H1 (cell line): ENCODE measurements at regions not wholly inside any gene's neighbourhood (a gene's known extent, or its start where the extent isn't known, plus 50 kb on each side); places are given as distances from the start of the nearest gene placed in this dataset.
A peak's percentile ranks its signal among the peaks of the same experiment; 100 is the strongest.

Experiments
- CTCF ChIA-PET: fragments of 300-600 bp; sonication (Branson Sonifier 250); formaldehyde crosslinking; loops from one replicate; lab custom pipeline; 2021; ENCODE audit not compliant: partially characterized antibody; lab: Charles Lee
- POLR2A ChIA-PET: fragments of 300-600 bp; sonication (Branson Sonifier 250); formaldehyde crosslinking; loops from one replicate; lab custom pipeline; 2021; ENCODE audit warnings: inconsistent platforms; ENCODE audit not compliant: partially characterized antibody; lab: Charles Lee
- DNase-seq, 2 experiments: peaks; one replicate each; pipeline versions ENCODE4 v3.0.0 to v3.0.0-alpha.2; 2010 to 2022; ENCODE audit warnings: low spot score in 2 of 2, low read depth in 1 of 2, mixed read lengths in 1 of 2
- FAIRE-seq: peaks from 2 replicates; lab custom pipeline; 2011; peaks lifted over from hg19 to GRCh38; lab: Jason Lieb, UNC
- H2AFZ ChIP-seq: 2 replicates; pipeline ENCODE4 v1.8.1; 2012; ENCODE audit warnings: low read length, inconsistent platforms
- H2AK5ac ChIP-seq: 2 replicates; pipeline ENCODE4 v1.6.1; 2013; ENCODE audit warnings: low read depth, low read length
- H2BK120ac ChIP-seq: replicated peaks from 2 replicates; pipeline ENCODE3; 2013; ENCODE audit warnings: low read depth, low read length, inconsistent platforms
- H2BK12ac ChIP-seq: 2 replicates; pipeline ENCODE4 v1.6.1; 2013; ENCODE audit warnings: low read depth, low read length
- H2BK15ac ChIP-seq: 2 replicates; pipeline ENCODE4 v1.6.1; 2013; ENCODE audit warnings: low read length
- H2BK20ac ChIP-seq: 2 replicates; pipeline ENCODE4 v1.6.1; 2013; ENCODE audit warnings: low read length
- H2BK5ac ChIP-seq: 2 replicates; pipeline ENCODE4 v1.6.1; 2013; ENCODE audit warnings: low read depth, low read length
- H3K14ac ChIP-seq: 2 replicates; pipeline ENCODE4 v1.6.1; 2013; ENCODE audit warnings: inconsistent platforms; ENCODE audit not compliant: insufficient read length
- H3K18ac ChIP-seq: 2 replicates; pipeline ENCODE4 v1.6.1; 2013; ENCODE audit warnings: low read length; ENCODE audit errors: extremely low read depth
- H3K23ac ChIP-seq: 2 replicates; pipeline ENCODE4 v1.6.1; 2013; ENCODE audit warnings: inconsistent platforms; ENCODE audit not compliant: insufficient read length
- H3K23me2 ChIP-seq: 2 replicates; pipeline ENCODE4 v1.6.1; 2013; ENCODE audit warnings: low read depth, low read length
- H3K27ac ChIP-seq: 2 replicates; pipeline ENCODE4 v1.6.1; 2011; ENCODE audit warnings: low read depth, low read length, inconsistent platforms
- H3K27me3 ChIP-seq, 4 experiments: replicated peaks in 1 of 4; 1 replicate in 1 of 4; 2 replicates in 3 of 4; pipeline versions ENCODE4 v1.6.1 to v1.8.1; 2011 to 2013; ENCODE audit warnings: low read length in 3 of 4, mild to moderate bottlenecking in 3 of 4, inconsistent platforms in 2 of 4, mixed read lengths in 2 of 4, moderate library complexity in 1 of 4; ENCODE audit not compliant: control insufficient read depth in 3 of 4, insufficient read depth in 3 of 4; ENCODE audit errors: extremely low read depth in 1 of 4
- H3K36me3 ChIP-seq, 4 experiments: 2 replicates each; pipeline versions ENCODE4 v1.6.1 to v1.8.1; 2011 to 2013; ENCODE audit warnings: mild to moderate bottlenecking in 4 of 4, low read length in 3 of 4, moderate library complexity in 2 of 4, control low read depth in 1 of 4, inconsistent platforms in 1 of 4; ENCODE audit not compliant: insufficient read depth in 4 of 4, control insufficient read depth in 2 of 4
- H3K4ac ChIP-seq: replicated peaks from 2 replicates; pipeline ENCODE3; 2013; ENCODE audit warnings: low read length, low read depth, mixed read lengths, inconsistent platforms; ENCODE audit not compliant: insufficient read length
- H3K4me1 ChIP-seq, 4 experiments: replicated peaks in 1 of 4; 1 replicate in 1 of 4; 2 replicates in 3 of 4; pipeline versions ENCODE4 v1.6.1 to v1.8.1; 2011 to 2013; ENCODE audit warnings: low read length in 3 of 4, inconsistent platforms in 2 of 4, mixed read lengths in 1 of 4; ENCODE audit not compliant: insufficient read depth in 4 of 4, control insufficient read depth in 3 of 4
- H3K4me2 ChIP-seq, 2 experiments: 2 replicates each; pipeline versions ENCODE4 v1.6.1 to v1.8.1; 2011 to 2013; ENCODE audit warnings: low read depth in 2 of 2, low read length in 2 of 2, control low read depth in 1 of 2, inconsistent platforms in 1 of 2, mild to moderate bottlenecking in 1 of 2; ENCODE audit not compliant: insufficient read depth in 1 of 2
- H3K4me3 ChIP-seq, 4 experiments: fragments of 200-600, 300-600 bp in 1 of 4; sonication (generic), shearing (Covaris generic), sonication (Bioruptor Twin) in 1 of 4; 2 replicates each; pipeline versions ENCODE4 v1.5.1 to v1.8.1; 2011 to 2016; ENCODE audit warnings: low read length in 4 of 4, low read depth in 3 of 4, control low read depth in 2 of 4, inconsistent platforms in 2 of 4, mild to moderate bottlenecking in 2 of 4, mixed read lengths in 1 of 4, moderate library complexity in 1 of 4; ENCODE audit not compliant: insufficient read depth in 2 of 4; ENCODE audit errors: extremely low read depth in 1 of 4
- H3K56ac ChIP-seq: replicated peaks from 2 replicates; pipeline ENCODE3; 2013; ENCODE audit warnings: low read depth, mild to moderate bottlenecking, mixed read lengths, low read length, inconsistent platforms; ENCODE audit not compliant: insufficient read length
- H3K79me1 ChIP-seq: 2 replicates; pipeline ENCODE4 v1.6.1; 2013; ENCODE audit warnings: low read depth, low read length, control low read depth
- H3K79me2 ChIP-seq, 2 experiments: 2 replicates each; pipeline versions ENCODE4 v1.6.1 to v1.8.1; 2012 to 2013; ENCODE audit warnings: low read length in 2 of 2, mild to moderate bottlenecking in 2 of 2, inconsistent platforms in 1 of 2; ENCODE audit not compliant: insufficient read depth in 2 of 2, control insufficient read depth in 1 of 2
- H3K9ac ChIP-seq, 4 experiments: replicated peaks in 1 of 4; 1 replicate in 1 of 4; 2 replicates in 3 of 4; pipeline versions ENCODE4 v1.6.1 to v1.8.1; 2011 to 2013; ENCODE audit warnings: low read depth in 3 of 4, low read length in 3 of 4, control low read depth in 2 of 4, mild to moderate bottlenecking in 2 of 4, moderate library complexity in 2 of 4, inconsistent platforms in 1 of 4; ENCODE audit errors: extremely low read depth in 1 of 4
- H3K9me3 ChIP-seq, 2 experiments: 2 replicates each; pipeline versions ENCODE4 v1.6.1 to v1.8.1; 2012 to 2013; ENCODE audit warnings: mild to moderate bottlenecking in 2 of 2, moderate library complexity in 2 of 2, control low read depth in 1 of 2, inconsistent platforms in 1 of 2, low read depth in 1 of 2, low read length in 1 of 2, mixed read lengths in 1 of 2; ENCODE audit not compliant: insufficient read depth in 2 of 2
- H4K20me1 ChIP-seq, 2 experiments: replicated peaks in 1 of 2; 2 replicates each; pipeline versions ENCODE3 to v1.8.1; 2011 to 2013; ENCODE audit warnings: inconsistent platforms in 2 of 2, low read length in 2 of 2, mild to moderate bottlenecking in 1 of 2; ENCODE audit not compliant: insufficient read depth in 2 of 2, control insufficient read depth in 1 of 2
- H4K5ac ChIP-seq: 2 replicates; pipeline ENCODE4 v1.6.1; 2013; ENCODE audit warnings: low read length, low read depth, mixed read lengths, inconsistent platforms; ENCODE audit not compliant: insufficient read length
- H4K8ac ChIP-seq: 2 replicates; pipeline ENCODE4 v1.8.0; 2013; ENCODE audit warnings: mild to moderate bottlenecking, moderate library complexity, low read length, inconsistent platforms; ENCODE audit not compliant: insufficient read depth; ENCODE audit errors: extremely low read depth
- H4K91ac ChIP-seq: replicated peaks from 2 replicates; pipeline ENCODE3; 2013; ENCODE audit warnings: low read length, mixed read lengths, inconsistent platforms; ENCODE audit not compliant: insufficient read length
- EZH2 ChIP-seq: fragments of 200-600 bp; sonication (generic); IDR thresholded peaks from 2 replicates; pipeline ENCODE4 v1.7.1; 2012; ENCODE audit warnings: low read depth, mild to moderate bottlenecking, moderate library complexity, low read length, inconsistent platforms; ENCODE audit not compliant: severe bottlenecking
- WGBS, 2 experiments: shearing (Covaris generic) in 1 of 2; methylation state at CpG; one replicate each; pipeline versions ENCODE4 v1.1.6 to v1.1.7; 2013 to 2015; ENCODE audit warnings: low lambda C conversion rate in 2 of 2, mixed read lengths in 2 of 2, inconsistent platforms in 1 of 2, low coverage in 1 of 2, missing lambda C conversion rate in 1 of 2; ENCODE audit not compliant: insufficient replicate concordance in 2 of 2, insufficient coverage in 1 of 2, insufficient read length in 1 of 2; ENCODE audit errors: extremely low coverage in 1 of 2, missing lambda C conversion rate in 1 of 2; 5-methylcytosine and 5-hydroxymethylcytosine counted together

DNA sequence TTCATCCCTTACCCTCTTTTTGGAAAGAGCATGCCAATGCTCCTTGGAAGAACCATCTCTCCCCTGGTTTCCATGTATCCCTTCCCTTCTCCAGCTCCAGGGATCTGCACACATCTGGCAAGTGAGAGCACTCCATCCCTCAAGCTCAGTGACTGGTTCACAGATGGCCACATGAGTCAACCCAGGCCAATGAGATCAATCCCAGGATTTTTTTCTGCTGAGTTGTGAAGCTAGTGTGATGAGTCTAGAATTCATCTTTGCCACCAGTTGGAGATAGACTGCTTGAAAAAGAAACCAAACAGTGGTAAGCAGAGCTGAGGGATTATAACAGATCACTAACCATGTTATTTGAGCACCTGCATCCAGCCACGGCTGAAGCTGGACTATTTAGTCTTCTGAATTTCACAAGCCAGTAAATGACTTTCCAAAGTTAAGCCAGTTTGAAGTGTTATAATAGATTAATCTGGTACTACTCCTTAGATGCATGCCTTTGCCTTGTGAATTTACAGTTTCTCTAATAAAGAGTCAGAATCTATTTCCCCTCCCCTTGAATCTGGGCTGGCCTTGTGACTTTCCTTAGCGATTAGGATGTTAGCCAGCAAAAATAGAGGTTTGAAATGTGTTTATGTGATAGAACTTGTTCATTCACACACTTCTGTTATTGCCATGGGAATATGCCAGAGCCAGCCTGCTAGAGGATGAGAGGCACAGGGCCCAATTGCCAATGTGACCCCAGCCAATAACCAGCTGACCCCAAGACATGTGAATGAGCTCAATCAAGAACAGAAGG, 159.8 kb downstream of the WNT5A start:
- no peak overlapping the region for H4K5ac ChIP-seq
- no peak for DNase-seq
- no peak overlapping the region for H3K9ac ChIP-seq
- no peak overlapping the region for H3K4me2 ChIP-seq
- 97% methylated on average over 2 of the region's 2 CpGs; no CpG with 5 or more reads in 1 of the 2 experiments for WGBS, 2 experiments
- no peak overlapping the region for H2BK15ac ChIP-seq
- H3K18ac ChIP-seq = no peak overlapping the region
- H2BK12ac ChIP-seq = no peak overlapping the region
- H3K4ac ChIP-seq = no peak overlapping the region
- H3K9me3 ChIP-seq = no peaks in the 10 kb centered on the region
- H3K27ac ChIP-seq = no peak overlapping the region
- no peak overlapping the region for H4K8ac ChIP-seq
- H3K14ac ChIP-seq = no peak overlapping the region
- H2BK20ac ChIP-seq = no peak overlapping the region
- H2AFZ ChIP-seq = peak overlapping the region; percentile 39; the same call in 1 of the 2 replicates
- no peak for FAIRE-seq
- ChIA-PET POLR2A (no interaction called here), CTCF (interaction anchor here (0.6 to 1.3 kb wide), 4 partner anchors 8 to 715 kb away, joined by 3 to 5 read pairs (median 4); no protein-coding TSS in a partner anchor)
- no peak for TF ChIP-seq EZH2
- H3K27me3 ChIP-seq = peaks cover 0 to 1% (median 0%) of the 10 kb centered on the region in 4 experiments; a peak in 1 of 7 replicates
- H3K23me2 ChIP-seq = peaks cover 4% of the 10 kb centered on the region; the same call in 1 of the 2 replicates
- peaks cover 0 to 3% (median 0%) of the 10 kb centered on the region in 4 experiments; a peak in 1 of 7 replicates for H3K4me1 ChIP-seq
- H3K4me3 ChIP-seq = no peak overlapping the region
- H3K79me1 ChIP-seq = no peaks in the 10 kb centered on the region
- H4K20me1 ChIP-seq = no peaks in the 10 kb centered on the region
- no peak overlapping the region for H2AK5ac ChIP-seq
- H2BK5ac ChIP-seq = no peak overlapping the region
- no peak overlapping the region for H2BK120ac ChIP-seq
- no peak overlapping the region for H3K23ac ChIP-seq
- no peak overlapping the region for H3K56ac ChIP-seq
- no peak overlapping the region for H4K91ac ChIP-seq
- no peaks in the 10 kb centered on the region for H3K79me2 ChIP-seq
- H3K36me3 ChIP-seq = no peaks in the 10 kb centered on the region
